Activated naive CD4-positive, alpha-beta T cell treated with anti-CD3 and anti-CD28 coated beads, Interleukin-2, amount 10 ng/mL, durations not matched to agents 7 days and 5 days (primary cell): ENCODE measurements at regions not wholly inside any gene's neighbourhood (a gene's known extent, or its start where the extent isn't known, plus 50 kb on each side); places are given as distances from the start of the nearest gene placed in this dataset.
"Not testable (repeated sequence)": the region's sequence is repeated elsewhere in the genome, so short reads cannot be mapped to it uniquely, and the experiment has no call there.

Experiments
- CTCF ChIA-PET: fragments of 350-600 bp; sonication (Branson Sonifier 250); formaldehyde crosslinking; loops from one replicate; lab custom pipeline; 2021; ENCODE audit warnings: antibody characterized with exemption; lab: Charles Lee
- DNase-seq: peaks from one replicate; pipeline ENCODE4 v3.0.0-alpha.2; 2020
- H3K27ac Mint-ChIP-seq: one replicate; pipeline ENCODE4 v1.8.0; 2021; ENCODE audit warnings: mild to moderate bottlenecking, moderate library complexity, mixed read lengths
- H3K27me3 Mint-ChIP-seq: one replicate; pipeline ENCODE4 v1.8.0; 2021; ENCODE audit warnings: mild to moderate bottlenecking, mixed read lengths
- H3K36me3 Mint-ChIP-seq: one replicate; pipeline ENCODE4 v1.8.0; 2021; ENCODE audit warnings: mixed read lengths
- H3K4me1 Mint-ChIP-seq: one replicate; pipeline ENCODE4 v1.8.0; 2021; ENCODE audit warnings: mixed read lengths
- H3K4me3 Mint-ChIP-seq: one replicate; pipeline ENCODE4 v1.8.0; 2021; ENCODE audit warnings: mild to moderate bottlenecking, moderate library complexity, mixed read lengths
- H3K9me3 Mint-ChIP-seq: one replicate; pipeline ENCODE4 v1.8.0; 2021; ENCODE audit warnings: mixed read lengths

DNA sequence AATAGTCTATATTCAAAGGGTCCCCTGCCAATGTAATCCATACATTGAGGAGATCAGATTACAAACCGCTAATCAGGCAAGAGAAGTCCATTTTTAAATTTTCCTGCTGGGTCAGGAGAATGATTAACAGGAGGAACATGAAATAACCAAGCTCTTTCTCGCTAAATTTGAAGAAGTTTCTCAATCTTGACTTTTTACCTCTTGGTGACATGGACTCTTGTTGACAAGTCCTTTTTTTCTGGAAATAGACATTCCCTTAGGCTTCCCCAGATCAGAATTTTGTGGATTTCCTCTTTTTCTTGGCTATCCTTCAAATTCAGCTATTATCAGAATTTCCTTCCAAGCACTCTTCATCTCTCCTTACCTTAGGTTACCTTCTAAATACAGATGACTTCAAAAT lies 153.0 kb upstream of the LRATD1 start:
- no peaks in the 10 kb centered on the region for H3K27me3 Mint-ChIP-seq
- CTCF ChIA-PET = no interaction called here
- no peak overlapping the region for H3K4me3 Mint-ChIP-seq
- no peaks in the 10 kb centered on the region for H3K4me1 Mint-ChIP-seq
- no peak overlapping the region for H3K27ac Mint-ChIP-seq
- H3K9me3 Mint-ChIP-seq = peaks cover 2% of the 10 kb centered on the region
- DNase-seq = no peak
- no peaks in the 10 kb centered on the region for H3K36me3 Mint-ChIP-seq

GRCh38 chr2:14480120-14480519 lies 152.4 kb upstream of the LRATD1 start:
- Mint-ChIP-seq H3K36me3 (no peaks in the 10 kb centered on the region), H3K9me3 (peaks cover 2% of the 10 kb centered on the region), H3K4me1 (no peaks in the 10 kb centered on the region), H3K4me3 (no peak overlapping the region), H3K27ac (no peak overlapping the region), H3K27me3 (no peaks in the 10 kb centered on the region)
- no peak for DNase-seq
- CTCF ChIA-PET = no interaction called here

DNA sequence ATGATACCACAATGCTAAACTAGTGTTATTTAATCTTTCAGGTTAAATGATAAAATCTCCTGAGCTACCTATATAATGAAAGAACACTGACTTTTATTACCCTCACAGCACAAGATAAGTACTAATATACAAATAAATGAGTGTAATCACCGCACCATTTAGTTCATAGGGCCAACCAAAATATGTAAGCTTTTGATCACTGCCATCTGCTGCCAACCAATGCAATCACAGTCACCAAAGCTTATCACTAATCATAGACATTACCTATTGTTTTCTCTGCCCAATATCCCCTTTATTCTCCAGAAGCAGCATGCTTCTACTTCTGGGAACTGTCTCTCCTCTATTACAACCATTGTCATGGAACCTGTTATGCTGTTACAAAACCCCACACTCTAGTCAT lies 151.6 kb upstream of the LRATD1 start:
- DNase-seq = no peak
- H3K4me3 Mint-ChIP-seq = no peak overlapping the region
- no peak overlapping the region for H3K27ac Mint-ChIP-seq
- no peaks in the 10 kb centered on the region for H3K36me3 Mint-ChIP-seq
- H3K27me3 Mint-ChIP-seq = no peaks in the 10 kb centered on the region
- H3K9me3 Mint-ChIP-seq = peaks cover 2% of the 10 kb centered on the region
- no peaks in the 10 kb centered on the region for H3K4me1 Mint-ChIP-seq
- CTCF ChIA-PET = no interaction called here

GRCh38 chr2:14492920-14493503 lies 139.5 kb upstream of the LRATD1 start:
- CTCF ChIA-PET = no interaction called here

DNA sequence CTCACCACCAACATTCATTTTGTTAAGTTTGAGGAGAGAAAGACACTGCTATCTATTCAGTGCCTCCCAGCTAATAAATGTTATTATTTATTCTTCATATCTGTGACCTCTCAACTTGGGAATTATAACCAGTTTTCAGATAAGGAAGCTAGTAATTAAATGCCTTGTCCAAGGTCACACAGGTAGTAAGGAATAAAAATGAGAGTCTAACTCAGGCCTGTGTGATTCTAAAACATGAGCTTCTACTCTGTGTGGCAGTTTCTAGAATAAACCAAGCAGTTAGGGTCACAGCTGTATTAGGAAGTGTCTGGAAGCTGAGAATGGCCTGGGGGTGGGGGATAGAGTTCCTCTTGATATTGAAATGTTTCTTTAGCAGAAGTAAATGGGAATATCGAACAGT lies 137.8 kb upstream of the LRATD1 start:
- no peaks in the 10 kb centered on the region for H3K36me3 Mint-ChIP-seq
- CTCF ChIA-PET = no interaction called here
- peaks cover 4% of the 10 kb centered on the region for H3K9me3 Mint-ChIP-seq
- no peak for DNase-seq
- no peak overlapping the region for H3K4me3 Mint-ChIP-seq
- no peaks in the 10 kb centered on the region for H3K27me3 Mint-ChIP-seq
- H3K4me1 Mint-ChIP-seq = no peaks in the 10 kb centered on the region
- H3K27ac Mint-ChIP-seq = no peak overlapping the region

More at GRCh38 chr2:14492920-14493503, 139.5 kb upstream of the LRATD1 start:
- DNase-seq = no peak
- no peaks in the 10 kb centered on the region for H3K27me3 Mint-ChIP-seq
- no peak overlapping the region for H3K27ac Mint-ChIP-seq
- H3K4me3 Mint-ChIP-seq = no peak overlapping the region
- H3K4me1 Mint-ChIP-seq = no peaks in the 10 kb centered on the region
- peaks cover 2% of the 10 kb centered on the region for H3K9me3 Mint-ChIP-seq
- no peaks in the 10 kb centered on the region for H3K36me3 Mint-ChIP-seq

DNA sequence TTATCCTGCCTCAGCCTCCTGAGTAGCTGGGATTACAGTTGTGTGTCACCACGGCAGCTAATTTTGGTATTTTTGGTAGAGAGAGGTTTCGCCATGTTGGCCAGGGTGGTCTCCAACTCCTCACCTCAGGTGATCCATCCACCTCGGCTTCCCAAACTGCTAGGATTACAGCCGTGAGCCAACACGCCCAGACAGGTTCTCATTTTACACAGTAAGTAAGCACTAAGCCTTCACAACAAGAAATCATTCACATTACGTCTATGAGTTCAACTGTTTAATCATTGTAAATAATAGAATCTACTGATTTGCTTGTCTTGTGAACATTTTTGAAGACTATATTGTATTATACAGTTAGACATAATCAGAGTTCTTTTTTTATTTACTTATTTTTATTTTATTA lies 131.5 kb upstream of the LRATD1 start:
- no peak for DNase-seq
- Mint-ChIP-seq H3K4me3 (no peak overlapping the region), H3K36me3 (no peaks in the 10 kb centered on the region), H3K27ac (no peak overlapping the region), H3K4me1 (no peaks in the 10 kb centered on the region), H3K9me3 (peaks cover 6% of the 10 kb centered on the region), H3K27me3 (no peaks in the 10 kb centered on the region)
- CTCF ChIA-PET = no interaction called here

DNA sequence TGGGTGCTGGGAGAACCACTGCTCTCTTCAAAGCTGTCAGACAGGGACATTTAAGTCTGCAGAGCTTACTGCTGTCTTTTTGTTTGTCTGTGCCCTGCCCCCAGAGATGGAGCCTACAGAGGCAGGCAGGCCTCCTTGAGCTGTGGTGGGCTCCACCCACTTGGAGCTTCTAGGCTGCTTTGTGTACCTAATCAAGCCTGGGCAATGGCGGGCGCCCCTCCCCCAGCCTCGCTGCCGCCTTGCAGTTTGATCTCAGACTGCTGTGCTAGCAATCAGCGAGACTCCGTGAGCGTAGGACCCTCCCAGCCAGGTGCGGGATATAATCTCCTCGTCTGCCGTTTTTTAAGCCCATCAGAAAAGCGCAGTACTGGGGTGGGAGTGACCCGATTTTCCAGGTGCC lies 125.6 kb upstream of the LRATD1 start:
- H3K4me3 Mint-ChIP-seq, CTCF ChIA-PET, H3K27me3 Mint-ChIP-seq, H3K27ac Mint-ChIP-seq, H3K36me3 Mint-ChIP-seq, DNase-seq, H3K9me3 Mint-ChIP-seq, H3K4me1 Mint-ChIP-seq: not testable (repeated sequence)

GRCh38 chr2:14511541-14511940 lies 121.0 kb upstream of the LRATD1 start:
- CTCF ChIA-PET = no interaction called here
- peaks cover 6% of the 10 kb centered on the region for H3K9me3 Mint-ChIP-seq

GRCh38 chr2:14513903-14514302 lies 118.6 kb upstream of the LRATD1 start:
- no peaks in the 10 kb centered on the region for H3K36me3 Mint-ChIP-seq
- H3K27me3 Mint-ChIP-seq = no peaks in the 10 kb centered on the region
- no peak for DNase-seq
- H3K27ac Mint-ChIP-seq = no peak overlapping the region
- peaks cover 6% of the 10 kb centered on the region for H3K9me3 Mint-ChIP-seq
- CTCF ChIA-PET = no interaction called here
- H3K4me1 Mint-ChIP-seq = no peaks in the 10 kb centered on the region
- H3K4me3 Mint-ChIP-seq = no peak overlapping the region

More at GRCh38 chr2:14511541-14511940, 121.0 kb upstream of the LRATD1 start:
- Mint-ChIP-seq H3K36me3 (no peaks in the 10 kb centered on the region), H3K27me3 (no peaks in the 10 kb centered on the region), H3K4me3 (no peak overlapping the region), H3K4me1 (no peaks in the 10 kb centered on the region), H3K27ac (no peak overlapping the region)
- DNase-seq = no peak

DNA sequence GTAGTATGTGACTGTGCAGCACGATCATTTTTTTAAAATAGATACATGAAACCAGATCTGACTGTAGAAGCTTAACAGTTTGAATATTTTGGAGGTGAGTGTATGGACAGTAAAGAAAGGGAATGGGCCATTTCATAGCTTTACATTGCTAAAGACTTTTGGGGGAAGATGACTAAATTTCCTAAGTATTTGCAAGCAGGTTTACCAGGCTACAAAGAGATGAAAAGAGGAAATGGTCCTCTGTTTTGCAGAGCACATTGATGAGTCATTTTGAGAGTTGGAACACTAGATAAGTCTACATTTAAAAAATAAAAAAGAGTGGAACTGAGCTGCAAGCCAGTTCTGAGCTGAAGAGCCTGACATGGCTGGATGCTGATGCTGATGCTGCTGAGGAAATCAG lies 115.7 kb upstream of the LRATD1 start:
- no peaks in the 10 kb centered on the region for H3K36me3 Mint-ChIP-seq
- H3K4me3 Mint-ChIP-seq = no peak overlapping the region
- H3K9me3 Mint-ChIP-seq = peaks cover 3% of the 10 kb centered on the region
- no peaks in the 10 kb centered on the region for H3K4me1 Mint-ChIP-seq
- DNase-seq = no peak
- CTCF ChIA-PET = no interaction called here
- H3K27ac Mint-ChIP-seq = no peak overlapping the region
- H3K27me3 Mint-ChIP-seq = no peaks in the 10 kb centered on the region

DNA sequence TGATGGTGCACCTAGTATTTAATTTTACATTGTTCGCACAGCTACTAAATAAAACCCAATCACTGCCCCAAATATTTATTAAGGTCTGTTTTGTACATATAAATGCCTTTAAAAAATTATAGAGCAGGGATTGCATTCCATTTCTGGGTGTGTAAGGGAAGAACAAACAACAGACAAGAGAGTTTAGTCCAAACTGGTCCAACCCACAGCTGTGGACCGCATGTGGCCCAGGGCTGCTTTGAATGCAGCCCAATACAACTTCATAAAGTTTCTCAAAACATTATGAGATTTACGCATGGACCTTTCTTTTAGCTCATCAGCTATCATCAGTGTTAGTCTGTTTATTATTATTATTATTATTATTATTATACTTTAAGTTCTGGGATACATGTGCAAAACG lies 114.8 kb upstream of the LRATD1 start:
- Mint-ChIP-seq H3K4me3 (no peak overlapping the region), H3K36me3 (no peaks in the 10 kb centered on the region), H3K27me3 (no peaks in the 10 kb centered on the region), H3K9me3 (peaks cover 3% of the 10 kb centered on the region), H3K27ac (no peak overlapping the region), H3K4me1 (no peaks in the 10 kb centered on the region)
- CTCF ChIA-PET = no interaction called here
- DNase-seq = no peak

DNA sequence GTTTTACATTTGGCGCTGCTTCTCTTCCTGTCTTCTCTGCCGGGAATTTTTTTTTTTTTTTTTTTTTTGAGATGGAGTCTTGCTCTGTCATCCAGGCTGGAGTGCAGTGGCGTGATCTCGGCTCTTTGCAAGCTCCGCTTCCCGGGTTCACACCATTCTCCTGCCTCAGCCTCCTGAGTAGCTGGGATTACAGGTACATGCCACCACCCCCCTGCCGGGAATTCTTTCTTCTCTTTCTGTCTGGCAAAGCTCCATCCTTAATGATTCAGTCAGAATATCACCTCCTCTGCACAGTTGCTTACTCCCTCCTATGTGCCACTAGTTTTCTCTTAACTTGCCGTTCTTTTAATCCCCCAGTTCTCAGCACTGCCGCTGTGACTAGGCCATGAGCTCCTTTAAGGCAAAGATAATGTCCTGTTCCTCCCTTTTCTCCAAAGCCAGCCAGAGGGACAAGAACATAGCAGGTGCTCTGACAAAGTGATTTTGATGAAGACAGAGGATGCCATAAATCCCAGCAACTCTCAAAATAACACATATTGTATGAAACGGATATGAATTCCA lies 112.1 kb upstream of the LRATD1 start:
- CTCF ChIA-PET = interaction anchor here (0.6 kb wide), 1 partner anchor 62 kb away, joined by 4 read pairs; no protein-coding TSS in a partner anchor
- Mint-ChIP-seq H3K36me3 (no peaks in the 10 kb centered on the region), H3K27ac (no peak overlapping the region), H3K9me3 (peaks cover 4% of the 10 kb centered on the region), H3K27me3 (no peaks in the 10 kb centered on the region), H3K4me3 (no peak overlapping the region), H3K4me1 (no peaks in the 10 kb centered on the region)
- DNase-seq = no peak

DNA sequence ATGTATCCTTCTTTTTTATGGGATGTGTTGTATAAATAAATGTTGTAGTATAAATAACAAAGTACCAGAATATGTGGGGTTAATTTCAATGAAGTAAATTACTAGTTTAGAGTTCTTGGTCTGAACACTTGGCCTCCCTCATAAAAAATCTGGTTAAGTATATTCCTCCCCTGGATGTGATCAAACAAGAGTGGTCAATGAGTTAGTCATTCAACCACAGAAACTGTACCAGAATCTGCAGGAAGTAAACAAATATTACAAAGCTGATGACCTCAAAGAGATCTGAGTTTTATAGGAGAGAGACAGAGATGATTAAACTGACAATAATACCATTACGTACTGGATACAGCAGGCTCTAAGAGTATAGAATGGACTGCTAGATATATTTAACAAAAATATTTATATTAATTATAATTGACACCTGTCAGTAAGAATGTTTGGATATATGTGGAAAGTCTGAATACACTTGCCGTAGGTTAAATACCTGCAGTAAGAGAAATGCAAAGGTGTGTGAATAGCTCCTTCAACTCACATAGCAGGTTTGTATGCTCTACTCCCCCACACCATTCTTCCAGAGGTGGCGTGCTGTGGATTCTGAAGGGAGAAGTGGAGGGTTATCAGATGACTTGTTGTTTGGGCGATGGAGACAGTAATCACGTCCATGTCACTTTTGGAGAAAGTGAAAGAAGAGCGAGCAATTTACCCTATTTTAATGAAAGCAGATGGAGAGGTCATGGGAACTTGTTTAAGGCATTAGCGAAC lies 108.3 kb upstream of the LRATD1 start:
- no peak for DNase-seq
- CTCF ChIA-PET = no interaction called here
- Mint-ChIP-seq H3K9me3 (peaks cover 3% of the 10 kb centered on the region), H3K27ac (no peak overlapping the region), H3K36me3 (no peaks in the 10 kb centered on the region), H3K27me3 (no peaks in the 10 kb centered on the region), H3K4me1 (no peaks in the 10 kb centered on the region), H3K4me3 (no peak overlapping the region)

- CTCF ChIA-PET = no interaction called here
Observed at GRCh38 chr2:14524803-14525080, 107.8 kb upstream of the LRATD1 start.

DNA sequence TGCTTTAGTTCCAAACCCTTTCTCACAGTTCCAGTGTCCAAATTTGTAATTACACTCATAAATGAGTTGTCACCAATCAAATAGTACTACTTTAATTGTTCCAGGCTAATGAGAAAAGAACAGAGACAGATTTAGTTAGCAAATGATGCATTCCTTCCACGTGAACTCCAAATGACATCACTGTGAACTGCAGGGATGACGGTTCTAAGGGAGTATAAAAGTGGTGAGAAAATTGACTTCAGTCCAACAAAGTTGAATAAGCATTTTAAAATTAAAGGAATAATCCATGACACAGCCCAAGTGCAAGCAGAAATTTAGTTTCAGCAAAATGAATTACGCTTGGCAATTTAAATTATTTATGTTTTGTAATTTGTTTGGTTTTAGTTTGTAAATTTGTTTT lies 102.0 kb upstream of the LRATD1 start:
- H3K27ac Mint-ChIP-seq = no peak overlapping the region
- CTCF ChIA-PET = no interaction called here
- no peak overlapping the region for H3K4me3 Mint-ChIP-seq
- no peaks in the 10 kb centered on the region for H3K36me3 Mint-ChIP-seq
- H3K4me1 Mint-ChIP-seq = no peaks in the 10 kb centered on the region
- H3K9me3 Mint-ChIP-seq = peaks cover 2% of the 10 kb centered on the region
- no peaks in the 10 kb centered on the region for H3K27me3 Mint-ChIP-seq
- no peak for DNase-seq

More at GRCh38 chr2:14524803-14525080, 107.8 kb upstream of the LRATD1 start:
- Mint-ChIP-seq H3K4me1 (no peaks in the 10 kb centered on the region), H3K27ac (no peak overlapping the region), H3K36me3 (no peaks in the 10 kb centered on the region), H3K9me3 (peaks cover 1% of the 10 kb centered on the region), H3K4me3 (no peak overlapping the region), H3K27me3 (no peaks in the 10 kb centered on the region)
- no peak for DNase-seq
